ENCODE measurements at regions not wholly inside any gene's neighbourhood (a gene's known extent, or its start where the extent isn't known, plus 50 kb on each side); places are given as distances from the start of the nearest gene placed in this dataset.

DNA sequence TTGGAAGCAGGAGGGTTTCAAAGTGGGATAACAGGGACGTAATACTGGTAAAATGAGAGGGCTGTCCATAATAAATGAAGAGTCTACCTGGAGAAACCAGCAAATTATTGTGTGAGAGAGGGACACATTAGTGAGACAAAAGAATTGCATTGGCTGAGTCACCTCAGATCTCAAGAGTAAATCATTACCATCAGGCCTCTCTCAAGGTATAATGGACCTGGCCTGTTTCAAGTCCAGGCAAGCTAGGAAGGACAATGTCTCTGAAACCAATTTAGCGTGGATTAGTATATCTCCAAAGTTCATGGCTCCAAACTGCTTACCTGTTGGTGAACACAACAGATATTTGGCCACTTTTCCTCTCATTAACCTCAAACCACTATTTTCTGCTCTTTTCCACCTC is 471.4 kb downstream of the CMPK2 start:
- TF ChIP-seq OSR1 (CRISPR knock-in tag; IDR thresholded peaks at IDR 0.05), result no peak
- no peak for TF ChIP-seq SNAI2 (CRISPR knock-in tag; IDR thresholded peaks at IDR 0.05)
- no peak for TF ChIP-seq TOX (CRISPR knock-in tag; IDR thresholded peaks at IDR 0.05; ENCODE audit: borderline replicate concordance)

Measured in SK-N-SH treated with all-trans-retinoic acid at 6 μM for 48 hours (cell line).